ENCODE measurements at regions not wholly inside any gene's neighbourhood (a gene's known extent, or its start where the extent isn't known, plus 50 kb on each side); places are given as distances from the start of the nearest gene placed in this dataset.

- no peak for DNase-seq (ENCODE audit: low read depth in 2 of 3, low spot score in 1 of 3)
Observed at GRCh38 chr5:155903791-155904190, 423.2 kb upstream of the SGCD start.

- DNase-seq (ENCODE audit: low read depth in 2 of 3, low spot score in 1 of 3), result no peak
Observed at GRCh38 chr5:155905364-155905763, 421.6 kb upstream of the SGCD start.

- DNase-seq (ENCODE audit: low read depth in 2 of 3, low spot score in 1 of 3), result no peak
Observed at GRCh38 chr5:155906046-155906445, 420.9 kb upstream of the SGCD start.

- no peak for DNase-seq (ENCODE audit: low read depth in 2 of 3, low spot score in 1 of 3)
Observed at GRCh38 chr5:155908543-155908942, 418.4 kb upstream of the SGCD start.

- no peak for DNase-seq (ENCODE audit: low read depth in 2 of 3, low spot score in 1 of 3)
Observed at GRCh38 chr5:155912291-155912690, 414.7 kb upstream of the SGCD start.

- DNase-seq (ENCODE audit: low read depth in 2 of 3, low spot score in 1 of 3), result no peak
Observed at GRCh38 chr5:155914766-155915165, 412.2 kb upstream of the SGCD start.

GRCh38 chr5:155915601-155916000, 411.4 kb upstream of the SGCD start:
- no peak for DNase-seq (ENCODE audit: low read depth in 2 of 3, low spot score in 1 of 3)

GRCh38 chr5:155919126-155919525, 407.8 kb upstream of the SGCD start:
- DNase-seq (ENCODE audit: low read depth in 2 of 3, low spot score in 1 of 3), result no peak

- DNase-seq (ENCODE audit: low read depth in 2 of 3, low spot score in 1 of 3), result no peak
Observed at GRCh38 chr5:155919725-155920124, 407.2 kb upstream of the SGCD start.

GRCh38 chr5:155921621-155922020, 405.3 kb upstream of the SGCD start:
- no peak for DNase-seq (ENCODE audit: low read depth in 2 of 3, low spot score in 1 of 3)

- no peak for DNase-seq (ENCODE audit: low read depth in 2 of 3, low spot score in 1 of 3)
Observed at GRCh38 chr5:155923784-155924183, 403.2 kb upstream of the SGCD start.

GRCh38 chr5:155926031-155926430, 400.9 kb upstream of the SGCD start:
- DNase-seq (ENCODE audit: low read depth in 2 of 3, low spot score in 1 of 3), result no peak

- DNase-seq (ENCODE audit: low read depth in 2 of 3, low spot score in 1 of 3), result no peak
Observed at GRCh38 chr5:155926766-155927165, 400.2 kb upstream of the SGCD start.

GRCh38 chr5:155929112-155929511, 397.9 kb upstream of the SGCD start:
- no peak for DNase-seq (ENCODE audit: low read depth in 2 of 3, low spot score in 1 of 3)

GRCh38 chr5:155934964-155935363, 392.0 kb upstream of the SGCD start:
- no peak for DNase-seq (ENCODE audit: low read depth in 2 of 3, low spot score in 1 of 3)

GRCh38 chr5:155935723-155936122, 391.2 kb upstream of the SGCD start:
- no peak for DNase-seq (ENCODE audit: low read depth in 2 of 3, low spot score in 1 of 3)

- DNase-seq (ENCODE audit: low read depth in 2 of 3, low spot score in 1 of 3), result no peak
Observed at GRCh38 chr5:155936520-155937406, 390.2 kb upstream of the SGCD start.

GRCh38 chr5:155938051-155938450, 388.9 kb upstream of the SGCD start:
- DNase-seq (ENCODE audit: low read depth in 2 of 3, low spot score in 1 of 3), result no peak

- DNase-seq (ENCODE audit: low read depth in 2 of 3, low spot score in 1 of 3), result no peak
Observed at GRCh38 chr5:155941340-155941739, 385.6 kb upstream of the SGCD start.

- peak in 1 of 3 donors; percentile 5 for DNase-seq (ENCODE audit: low read depth in 2 of 3, low spot score in 1 of 3)
Observed at GRCh38 chr5:155943516-155944407, 383.2 kb upstream of the SGCD start.

GRCh38 chr5:155947394-155948062, 379.4 kb upstream of the SGCD start:
- DNase-seq (ENCODE audit: low read depth in 2 of 3, low spot score in 1 of 3), result no peak

- no peak for DNase-seq (ENCODE audit: low read depth in 2 of 3, low spot score in 1 of 3)
Observed at GRCh38 chr5:155948576-155948975, 378.4 kb upstream of the SGCD start.

Data from stimulated activated CD4-positive, alpha-beta T cell treated with anti-CD3 and anti-CD28 coated beads, Interleukin-12 subunit alpha, Interleukin-12 subunit beta, amount 100 ng/mL, for 48 hours (primary cell).